COLO829 (cell line): ENCODE measurements at regions not wholly inside any gene's neighbourhood (a gene's known extent, or its start where the extent isn't known, plus 50 kb on each side); places are given as distances from the start of the nearest gene placed in this dataset.

Source experiments
- DNase-seq: peaks from one replicate; pipeline ENCODE4 v3.0.0; 2012; ENCODE audit warnings: low spot score

- DNase-seq, result no peak
These were observed 92.2 kb downstream of the LINGO1 start for GRCh38 chr15:77540312-77541060.

- DNase-seq, result no peak
These were observed 93.8 kb downstream of the LINGO1 start for GRCh38 chr15:77538793-77539497.

- peak; percentile 25 for DNase-seq
These were observed 94.7 kb downstream of the LINGO1 start for GRCh38 chr15:77538027-77538451.

GRCh38 chr15:77537006-77537405, 95.7 kb downstream of the LINGO1 start:
- DNase-seq, result no peak

- no peak for DNase-seq
These were observed 96.9 kb downstream of the LINGO1 start for GRCh38 chr15:77535845-77536244.
